Peyer's patch (tissue), 4 donors: ENCODE measurements at regions not wholly inside any gene's neighbourhood (a gene's known extent, or its start where the extent isn't known, plus 50 kb on each side); places are given as distances from the start of the nearest gene placed in this dataset.
A peak's percentile ranks its signal among the peaks of the same experiment; 100 is the strongest.
"Not testable (repeated sequence)": the region's sequence is repeated elsewhere in the genome, so short reads cannot be mapped to it uniquely, and the experiment has no call there.

Source experiments
- DNase-seq, 3 donors: peaks; one replicate each; pipeline ENCODE4 v3.0.0-alpha.2; 2017 to 2019
- H3K27ac ChIP-seq, 4 donors: fragments of 200-600 bp; sonication (generic); one replicate each; pipeline ENCODE4 v1.5.1; 2016 to 2019
- H3K27me3 ChIP-seq, 2 donors: fragments of 200-600 bp; sonication (generic); one replicate each; pipeline ENCODE4 v1.5.1; 2019
- H3K36me3 ChIP-seq, 3 donors: fragments of 200-600 bp; sonication (generic); one replicate each; pipeline ENCODE4 v1.5.1; 2016 to 2019
- H3K4me1 ChIP-seq, 4 donors: fragments of 200-600 bp; sonication (generic); one replicate each; pipeline ENCODE4 v1.5.1; 2016 to 2019
- H3K4me3 ChIP-seq, 4 donors: fragments of 200-600 bp; sonication (generic); 1 replicate in 3 of 4; 2 replicates in 1 of 4; pipeline ENCODE4 v1.5.1; 2016 to 2019; ENCODE audit warnings: mild to moderate bottlenecking in 1 of 4
- H3K9me3 ChIP-seq, 4 donors: fragments of 200-600 bp; sonication (generic); one replicate each; pipeline ENCODE4 v1.5.1; 2016 to 2019; ENCODE audit warnings: mild to moderate bottlenecking in 1 of 4
- CTCF ChIP-seq, 6 experiments: fragments of 450-650 bp in 4 of 6; fragments of 200-600 bp in 2 of 6; sonication (generic) in 1 of 6; IDR thresholded peaks; one replicate each; pipeline ENCODE4 v1.5.1; 2017 to 2019; ENCODE audit warnings: antibody characterized with exemption in 6 of 6, mild to moderate bottlenecking in 3 of 6, moderate library complexity in 1 of 6
- POLR2A ChIP-seq, 2 donors: fragments of 450-650 bp; IDR thresholded peaks; one replicate each; pipeline ENCODE4 v1.5.1; 2017; ENCODE audit warnings: antibody characterized with exemption in 2 of 2, mild to moderate bottlenecking in 2 of 2, moderate library complexity in 2 of 2

- peak in 1 of 3 donors; percentile 63 for DNase-seq
- peak overlapping the region; percentile 58 to 88 (median 70) for H3K27ac ChIP-seq
- H3K4me3 ChIP-seq = no peak overlapping the region
- no peaks in the 10 kb centered on the region for H3K9me3 ChIP-seq
- H3K36me3 ChIP-seq = no peaks in the 10 kb centered on the region
- H3K4me1 ChIP-seq = peaks cover 0 to 17% (median 2%) of the 10 kb centered on the region in 4 donors
- no peaks in the 10 kb centered on the region for H3K27me3 ChIP-seq
- TF ChIP-seq CTCF (IDR thresholded peaks at IDR 0.05) = no peak
- TF ChIP-seq POLR2A (IDR thresholded peaks at IDR 0.05) = no peak
These were observed 95.4 kb upstream of the ERRFI1 start for GRCh38 chr1:8121261-8122159.

GRCh38 chr1:8120693-8121260 lies 94.7 kb upstream of the ERRFI1 start:
- no peak for TF ChIP-seq CTCF (IDR thresholded peaks at IDR 0.05)
- TF ChIP-seq POLR2A (IDR thresholded peaks at IDR 0.05) = no peak
- DNase-seq = peak in 1 of 3 donors; percentile 47
- Histone ChIP-seq H3K4me1 (peaks cover 0 to 22% (median 5%) of the 10 kb centered on the region in 4 donors), H3K27ac (peak overlapping the region; percentile 58 to 88 (median 70)), H3K9me3 (no peaks in the 10 kb centered on the region), H3K27me3 (no peaks in the 10 kb centered on the region), H3K4me3 (no peak overlapping the region), H3K36me3 (no peaks in the 10 kb centered on the region)

- H3K9me3 ChIP-seq, H3K27me3 ChIP-seq, DNase-seq, H3K36me3 ChIP-seq, H3K4me3 ChIP-seq: not testable (repeated sequence)
- peak overlapping the region in 2 of 4 donors; percentile 59 to 88 for H3K27ac ChIP-seq
- peaks cover 0 to 22% (median 5%) of the 10 kb centered on the region in 4 donors for H3K4me1 ChIP-seq
These were observed 92.6 kb upstream of the ERRFI1 start for GRCh38 chr1:8118736-8119135.

- H3K4me1 ChIP-seq = peaks cover 0 to 22% (median 5%) of the 10 kb centered on the region in 4 donors
- no peaks in the 10 kb centered on the region for H3K36me3 ChIP-seq
- TF ChIP-seq CTCF (IDR thresholded peaks at IDR 0.05) = no peak
- TF ChIP-seq POLR2A (IDR thresholded peaks at IDR 0.05) = no peak
- no peaks in the 10 kb centered on the region for H3K27me3 ChIP-seq
- H3K27ac ChIP-seq = peak overlapping the region; percentile 46 to 88 (median 61)
- DNase-seq = no peak
- no peaks in the 10 kb centered on the region for H3K9me3 ChIP-seq
- no peak overlapping the region for H3K4me3 ChIP-seq
These were observed 91.9 kb upstream of the ERRFI1 start for GRCh38 chr1:8118031-8118451.

- peak overlapping the region; percentile 46 to 88 (median 56) for H3K27ac ChIP-seq
- H3K4me3 ChIP-seq = no peak overlapping the region
- H3K4me1 ChIP-seq = peaks cover 0 to 22% (median 5%) of the 10 kb centered on the region in 4 donors
- no peaks in the 10 kb centered on the region for H3K27me3 ChIP-seq
- TF ChIP-seq POLR2A (IDR thresholded peaks at IDR 0.05) = no peak
- TF ChIP-seq CTCF (IDR thresholded peaks at IDR 0.05) = no peak
- no peaks in the 10 kb centered on the region for H3K9me3 ChIP-seq
- H3K36me3 ChIP-seq = no peaks in the 10 kb centered on the region
- peak in 1 of 3 donors; percentile 66 for DNase-seq
These were observed 90.8 kb upstream of the ERRFI1 start for GRCh38 chr1:8116894-8117264.

GRCh38 chr1:8115769-8116167 lies 89.7 kb upstream of the ERRFI1 start:
- Histone ChIP-seq H3K27ac (peak overlapping the region in 3 of 4 donors; percentile 50 to 88 (median 63)), H3K4me3 (no peak overlapping the region), H3K36me3 (no peaks in the 10 kb centered on the region), H3K9me3 (no peaks in the 10 kb centered on the region), H3K27me3 (no peaks in the 10 kb centered on the region), H3K4me1 (peaks cover 0 to 15% (median 5%) of the 10 kb centered on the region in 4 donors)
- no peak for DNase-seq
- TF ChIP-seq CTCF (IDR thresholded peaks at IDR 0.05) = no peak
- TF ChIP-seq POLR2A (IDR thresholded peaks at IDR 0.05) = no peak
